ENCODE measurements at regions not wholly inside any gene's neighbourhood (a gene's known extent, or its start where the extent isn't known, plus 50 kb on each side); places are given as distances from the start of the nearest gene placed in this dataset.
"Not testable (repeated sequence)": the region's sequence is repeated elsewhere in the genome, so short reads cannot be mapped to it uniquely, and the experiment has no call there.

- TF ChIP-seq CTCF (IDR thresholded peaks at IDR 0.05) (no peak), ZFX (IDR thresholded peaks at IDR 0.05; ENCODE audit: borderline replicate concordance) (no peak)
- no peak overlapping the region for H3K27ac ChIP-seq
Observed at GRCh38 chr2:67904966-67905365, 157.8 kb downstream of the C1D start.

- H3K27ac ChIP-seq = not testable (repeated sequence)
Observed at GRCh38 chr2:67906547-67906946, 156.3 kb downstream of the C1D start.

- TF ChIP-seq ZFX (IDR thresholded peaks at IDR 0.05; ENCODE audit: borderline replicate concordance) (no peak), CTCF (IDR thresholded peaks at IDR 0.05) (no peak)
- H3K27ac ChIP-seq = no peak overlapping the region
Observed at GRCh38 chr2:67917332-67918054, 145.3 kb downstream of the C1D start.

- H3K27ac ChIP-seq = no peak overlapping the region
- no peak for TF ChIP-seq CTCF (IDR thresholded peaks at IDR 0.05)
- no peak for TF ChIP-seq ZFX (IDR thresholded peaks at IDR 0.05; ENCODE audit: borderline replicate concordance)
Observed at GRCh38 chr2:67918471-67918870, 144.3 kb downstream of the C1D start.

- no peak for TF ChIP-seq ZFX (IDR thresholded peaks at IDR 0.05; ENCODE audit: borderline replicate concordance)
- no peak for TF ChIP-seq CTCF (IDR thresholded peaks at IDR 0.05)
- no peak overlapping the region for H3K27ac ChIP-seq
Observed at GRCh38 chr2:67919490-67919889, 143.3 kb downstream of the C1D start.

- no peak for TF ChIP-seq ZFX (IDR thresholded peaks at IDR 0.05; ENCODE audit: borderline replicate concordance)
- TF ChIP-seq CTCF (IDR thresholded peaks at IDR 0.05) = no peak
- no peak overlapping the region for H3K27ac ChIP-seq
Observed at GRCh38 chr2:67922080-67922785, 140.6 kb downstream of the C1D start.

GRCh38 chr2:67923696-67924095, 139.1 kb downstream of the C1D start:
- H3K27ac ChIP-seq = no peak overlapping the region
- TF ChIP-seq CTCF (IDR thresholded peaks at IDR 0.05) (no peak), ZFX (IDR thresholded peaks at IDR 0.05; ENCODE audit: borderline replicate concordance) (no peak)

Data from 22Rv1 (cell line).